Left lung (tissue), 4 donors: ENCODE measurements at regions not wholly inside any gene's neighbourhood (a gene's known extent, or its start where the extent isn't known, plus 50 kb on each side); places are given as distances from the start of the nearest gene placed in this dataset.
A peak's percentile ranks its signal among the peaks of the same experiment; 100 is the strongest.

ENCODE experiments used
- ATAC-seq: fragments of 200-7000 bp; cut with Tn5 transposase; one replicate; pipeline ENCODE4 v1.9.1; 2020; ENCODE audit warnings: moderate library complexity
- DNase-seq, 4 donors: peaks; one replicate each; pipeline ENCODE4 v3.0.0-alpha.2; 2013 to 2020
- H3K27ac ChIP-seq, 2 donors: fragments of 200-600 bp; sonication (generic) in 1 of 2; one replicate each; pipeline versions ENCODE4 v1.5.0 to v1.8.0; 2020 to 2021
- H3K27me3 ChIP-seq, 2 donors: fragments of 200-600 bp; sonication (generic) in 1 of 2; one replicate each; pipeline versions ENCODE4 v1.5.0 to v1.8.0; 2020 to 2021
- H3K36me3 ChIP-seq, 2 donors: fragments of 200-600 bp; sonication (generic) in 1 of 2; one replicate each; pipeline versions ENCODE4 v1.5.0 to v1.8.0; 2020 to 2021
- H3K4me1 ChIP-seq, 2 donors: fragments of 200-600 bp; one replicate each; pipeline ENCODE4 v1.8.0; 2021
- H3K4me3 ChIP-seq, 2 donors: fragments of 200-600 bp; sonication (generic) in 1 of 2; one replicate each; pipeline versions ENCODE4 v1.5.0 to v1.8.0; 2020 to 2021; ENCODE audit warnings: mild to moderate bottlenecking in 1 of 2
- H3K9me3 ChIP-seq, 2 donors: fragments of 200-600 bp; sonication (generic) in 1 of 2; one replicate each; pipeline versions ENCODE4 v1.5.0 to v1.8.0; 2020 to 2021
- CTCF ChIP-seq, 2 donors: fragments of 200-600 bp; sonication (generic) in 1 of 2; IDR thresholded peaks; one replicate each; pipeline versions ENCODE4 v1.5.0 to v1.8.0; 2021; ENCODE audit warnings: antibody characterized with exemption in 2 of 2
- intact Hi-C, 2 donors: fragments of 100-400 bp; cut with DNase I; formaldehyde crosslinking; loops; one replicate each; pipeline versions ENCODE4 v1.11.2 to v1.14.2; 2022
- donor health status: DM: no; HTN: yes; CAD: no.
- donor health status: DM: no; HTN: no; CAD: no.

GRCh38 chr4:3821580-3822229, 55.5 kb downstream of the ADRA2C start:
- TF ChIP-seq CTCF (IDR thresholded peaks at IDR 0.05), result no peak
- ATAC-seq (no peak), DNase-seq (peak in 1 of 4 donors; percentile 73)
- no peak overlapping the region for H3K4me3 ChIP-seq
- no peaks in the 10 kb centered on the region for H3K36me3 ChIP-seq
- intact Hi-C loops, result no loop called here
- H3K27ac ChIP-seq, result no peak overlapping the region
- no peaks in the 10 kb centered on the region for H3K9me3 ChIP-seq
- H3K27me3 ChIP-seq, result peaks cover 0 to 45% of the 10 kb centered on the region in 2 donors
- H3K4me1 ChIP-seq, result no peaks in the 10 kb centered on the region

GRCh38 chr4:3822230-3822947, 56.2 kb downstream of the ADRA2C start:
- Histone ChIP-seq H3K27me3 (peaks cover 0 to 45% of the 10 kb centered on the region in 2 donors), H3K36me3 (no peaks in the 10 kb centered on the region), H3K4me1 (no peaks in the 10 kb centered on the region), H3K4me3 (no peak overlapping the region), H3K27ac (no peak overlapping the region), H3K9me3 (no peaks in the 10 kb centered on the region)
- TF ChIP-seq CTCF (IDR thresholded peaks at IDR 0.05), result no peak
- peak in 1 of 4 donors; percentile 65 for DNase-seq
- ATAC-seq, result no peak
- intact Hi-C loops, result no loop called here

GRCh38 chr4:3823496-3824341, 57.5 kb downstream of the ADRA2C start:
- intact Hi-C loops, result no loop called here
- TF ChIP-seq CTCF (IDR thresholded peaks at IDR 0.05), result no peak
- H3K27ac ChIP-seq, result no peak overlapping the region
- H3K9me3 ChIP-seq, result no peaks in the 10 kb centered on the region
- no peaks in the 10 kb centered on the region for H3K36me3 ChIP-seq
- H3K4me3 ChIP-seq, result no peak overlapping the region
- peaks cover 4 to 5% of the 10 kb centered on the region in 2 donors for H3K4me1 ChIP-seq
- peaks cover 0 to 45% of the 10 kb centered on the region in 2 donors for H3K27me3 ChIP-seq
- peak in 1 of 4 donors; percentile 73 for DNase-seq
- no peak for ATAC-seq

GRCh38 chr4:3824521-3825270, 58.5 kb downstream of the ADRA2C start:
- Histone ChIP-seq H3K4me3 (no peak overlapping the region), H3K27ac (no peak overlapping the region), H3K9me3 (no peaks in the 10 kb centered on the region), H3K4me1 (peaks cover 4 to 5% of the 10 kb centered on the region in 2 donors), H3K36me3 (no peaks in the 10 kb centered on the region), H3K27me3 (peaks cover 0 to 51% of the 10 kb centered on the region in 2 donors)
- no peak for TF ChIP-seq CTCF (IDR thresholded peaks at IDR 0.05)
- intact Hi-C loops, result no loop called here
- ATAC-seq, result no peak
- peak in 1 of 4 donors; percentile 47 for DNase-seq
